ENCODE measurements at regions not wholly inside any gene's neighbourhood (a gene's known extent, or its start where the extent isn't known, plus 50 kb on each side); places are given as distances from the start of the nearest gene placed in this dataset.
"Not testable (repeated sequence)": the region's sequence is repeated elsewhere in the genome, so short reads cannot be mapped to it uniquely, and the experiment has no call there.

DNA sequence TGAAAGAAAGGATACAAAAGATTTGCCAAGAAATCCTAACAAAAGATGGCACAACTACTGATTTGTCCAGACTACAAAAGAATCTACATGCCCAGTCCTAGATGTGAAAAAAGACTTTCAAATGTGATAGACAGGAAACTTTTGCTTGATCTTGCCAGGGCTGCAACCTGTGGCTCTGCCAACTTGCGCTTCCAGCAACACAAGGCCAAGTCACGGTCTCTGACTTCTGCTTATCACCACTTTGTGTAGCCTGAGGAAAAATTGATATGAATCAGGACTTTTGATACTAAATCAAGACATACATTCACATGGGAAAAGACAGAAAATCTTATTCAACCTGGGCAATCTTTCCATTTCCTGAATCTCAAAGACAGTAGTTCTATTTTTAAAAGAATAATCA is 366.0 kb downstream of the RAB38 start:
- H3K4me1 Mint-ChIP-seq (ENCODE audit: insufficient read depth, unreplicated experiment), result no peaks in the 10 kb centered on the region
- ChIA-PET CTCF (no interaction called here), POLR2A (no interaction called here)
- intact Hi-C loops (cut with micrococcal nuclease), result no loop called here
- no peaks in the 10 kb centered on the region for H3K27me3 Mint-ChIP-seq (ENCODE audit: insufficient read depth, unreplicated experiment)
- H3K9me3 Mint-ChIP-seq (ENCODE audit: unreplicated experiment), result no peaks in the 10 kb centered on the region
- no peak overlapping the region for H3K27ac Mint-ChIP-seq (ENCODE audit: low read depth, unreplicated experiment)
- BruUV-seq (replicated peaks), result no TSS peak
- DNase-seq (ENCODE audit: unreplicated experiment), result no peak
- no peak for TF ChIP-seq CTCF (IDR thresholded peaks at IDR 0.05; ENCODE audit: unreplicated experiment)
- H3K36me3 Mint-ChIP-seq (ENCODE audit: insufficient read depth, unreplicated experiment), result no peaks in the 10 kb centered on the region
- no peak overlapping the region for H3K4me3 Mint-ChIP-seq (ENCODE audit: unreplicated experiment)

DNA sequence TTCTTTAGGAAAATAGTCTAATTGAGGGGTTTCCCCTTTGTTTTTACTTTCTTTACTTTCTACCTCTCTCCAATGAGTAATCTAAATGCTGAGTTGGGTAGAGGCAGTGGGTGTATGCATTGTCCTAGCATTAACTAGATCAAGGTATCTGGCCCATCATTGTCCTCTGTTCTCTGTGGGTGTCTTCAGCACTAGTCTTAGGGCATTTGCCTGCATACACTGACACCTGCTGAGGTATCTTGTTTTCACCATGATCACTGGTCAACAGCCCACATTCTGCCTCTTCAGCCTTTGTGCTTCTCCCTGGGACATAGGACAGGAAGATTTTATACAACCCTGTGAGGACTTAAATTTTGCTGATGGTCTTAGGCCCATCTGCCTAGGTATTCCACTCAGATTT is 371.1 kb downstream of the RAB38 start:
- no peak for DNase-seq (ENCODE audit: unreplicated experiment)
- BruUV-seq (replicated peaks), result no TSS peak
- intact Hi-C loops (cut with micrococcal nuclease), result no loop called here
- Mint-ChIP-seq H3K9me3 (ENCODE audit: unreplicated experiment) (no peaks in the 10 kb centered on the region), H3K27ac (ENCODE audit: low read depth, unreplicated experiment) (no peak overlapping the region), H3K4me1 (ENCODE audit: insufficient read depth, unreplicated experiment) (no peaks in the 10 kb centered on the region), H3K4me3 (ENCODE audit: unreplicated experiment) (no peak overlapping the region), H3K36me3 (ENCODE audit: insufficient read depth, unreplicated experiment) (no peaks in the 10 kb centered on the region), H3K27me3 (ENCODE audit: insufficient read depth, unreplicated experiment) (peaks cover 4% of the 10 kb centered on the region)
- CTCF ChIA-PET, result no interaction called here
- POLR2A ChIA-PET, result interaction anchor here (0.7 kb wide), 1 partner anchor 13 kb away, joined by 3 read pairs; no protein-coding TSS in a partner anchor
- no peak for TF ChIP-seq CTCF (IDR thresholded peaks at IDR 0.05; ENCODE audit: unreplicated experiment)

GRCh38 chr11:87803748-87804147 is 371.5 kb downstream of the RAB38 start:
- ChIA-PET POLR2A (no interaction called here), CTCF (no interaction called here)
- DNase-seq (ENCODE audit: unreplicated experiment), result no peak
- H3K36me3 Mint-ChIP-seq (ENCODE audit: insufficient read depth, unreplicated experiment), result no peaks in the 10 kb centered on the region
- no peaks in the 10 kb centered on the region for H3K4me1 Mint-ChIP-seq (ENCODE audit: insufficient read depth, unreplicated experiment)
- no peak for TF ChIP-seq CTCF (IDR thresholded peaks at IDR 0.05; ENCODE audit: unreplicated experiment)
- intact Hi-C loops (cut with micrococcal nuclease), result no loop called here
- H3K4me3 Mint-ChIP-seq (ENCODE audit: unreplicated experiment), result no peak overlapping the region
- BruUV-seq (replicated peaks), result no TSS peak
- H3K9me3 Mint-ChIP-seq (ENCODE audit: unreplicated experiment), result no peaks in the 10 kb centered on the region
- peaks cover 9% of the 10 kb centered on the region for H3K27me3 Mint-ChIP-seq (ENCODE audit: insufficient read depth, unreplicated experiment)
- H3K27ac Mint-ChIP-seq (ENCODE audit: low read depth, unreplicated experiment), result no peak overlapping the region

DNA sequence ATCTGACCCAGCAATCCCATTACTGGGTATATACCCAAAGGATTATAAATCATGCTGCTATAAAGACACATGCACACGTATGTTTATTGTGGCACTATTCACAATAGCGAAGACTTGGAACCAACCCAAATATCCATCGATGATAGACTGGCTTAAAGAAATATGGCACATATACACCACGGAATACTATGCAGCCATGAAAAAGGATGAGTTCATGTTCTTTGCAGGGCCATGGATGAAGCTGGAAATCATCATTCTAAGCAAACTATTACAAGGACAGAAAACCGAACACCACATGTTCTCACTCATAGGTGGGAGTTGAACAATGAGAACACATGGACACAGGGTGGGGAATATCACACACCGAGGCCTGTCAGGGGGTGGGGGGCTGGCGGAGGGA is 390.4 kb downstream of the RAB38 start:
- CTCF ChIA-PET; H3K27ac Mint-ChIP-seq (ENCODE audit: low read depth, unreplicated experiment); POLR2A ChIA-PET; H3K4me3 Mint-ChIP-seq (ENCODE audit: unreplicated experiment); H3K36me3 Mint-ChIP-seq (ENCODE audit: insufficient read depth, unreplicated experiment); intact Hi-C loops (cut with micrococcal nuclease); BruUV-seq (replicated peaks); H3K27me3 Mint-ChIP-seq (ENCODE audit: insufficient read depth, unreplicated experiment); DNase-seq (ENCODE audit: unreplicated experiment); H3K4me1 Mint-ChIP-seq (ENCODE audit: insufficient read depth, unreplicated experiment); H3K9me3 Mint-ChIP-seq (ENCODE audit: unreplicated experiment): not testable (repeated sequence)

- Mint-ChIP-seq H3K4me1 (ENCODE audit: insufficient read depth, unreplicated experiment) (no peaks in the 10 kb centered on the region), H3K27me3 (ENCODE audit: insufficient read depth, unreplicated experiment) (peaks cover 8% of the 10 kb centered on the region), H3K36me3 (ENCODE audit: insufficient read depth, unreplicated experiment) (no peaks in the 10 kb centered on the region), H3K4me3 (ENCODE audit: unreplicated experiment) (no peak overlapping the region), H3K27ac (ENCODE audit: low read depth, unreplicated experiment) (no peak overlapping the region), H3K9me3 (ENCODE audit: unreplicated experiment) (no peaks in the 10 kb centered on the region)
- no peak for DNase-seq (ENCODE audit: unreplicated experiment)
- CTCF ChIA-PET, result interaction anchor here (0.8 kb wide), 1 partner anchor 10 kb away, joined by 4 read pairs; no protein-coding TSS in a partner anchor
- TF ChIP-seq CTCF (IDR thresholded peaks at IDR 0.05; ENCODE audit: unreplicated experiment), result no peak
- intact Hi-C loops (cut with micrococcal nuclease), result no loop called here
- POLR2A ChIA-PET, result no interaction called here
- BruUV-seq (replicated peaks), result no TSS peak
Observed at GRCh38 chr11:87780068-87780413, 395.2 kb downstream of the RAB38 start.

All from MCF 10A (cell line).